HepG2 (cell line): ENCODE measurements at regions not wholly inside any gene's neighbourhood (a gene's known extent, or its start where the extent isn't known, plus 50 kb on each side); places are given as distances from the start of the nearest gene placed in this dataset.

Experiments
- ATAC-seq: fragments of 200-7000 bp; cut with Tn5 transposase; 3 replicates; pipeline ENCODE4 v1.9.1; 2020; ENCODE audit warnings: mild to moderate bottlenecking, moderate library complexity
- BruUV-seq: library from RNA; stranded (reverse); fragments of 400-500 nt; replicated peaks from 2 replicates; lab custom pipeline; 2021; lab: Mats Ljungman, UMichigan
- CTCF ChIA-PET: fragments of 300-600 bp; formaldehyde crosslinking; extraction: SDS; loops from one replicate; lab custom pipeline; 2021; ENCODE audit warnings: low total read pairs, inconsistent platforms, low intra/inter-chr PET ratio; lab: Yijun Ruan, JAX
- POLR2A ChIA-PET: fragments of 350-600 bp; sonication (Branson Sonifier 250); formaldehyde crosslinking; loops from one replicate; lab custom pipeline; 2020; ENCODE audit warnings: antibody characterized with exemption, inconsistent platforms; lab: Yijun Ruan, JAX
- DNase-seq: peaks from one replicate; pipeline ENCODE4 v3.0.0-alpha.2; 2015; ENCODE audit warnings: low spot score
- FAIRE-seq: peaks from 3 replicates; lab custom pipeline; 2011; peaks lifted over from hg19 to GRCh38; lab: Jason Lieb, UNC
- H2AFZ ChIP-seq: one replicate; pipeline ENCODE4 v1.6.1; 2011; ENCODE audit warnings: low read length, inconsistent platforms
- H3K27ac ChIP-seq: fragments of 300-600 bp; 3 replicates; pipeline ENCODE4 v1.8.0; 2011; ENCODE audit warnings: mixed run types, mild to moderate bottlenecking, mixed read lengths, low read length, inconsistent platforms; ENCODE audit not compliant: insufficient read depth; ENCODE audit errors: extremely low read length
- H3K27me3 ChIP-seq, 2 experiments: fragments of 200-600 bp in 1 of 2; 2 replicates in 1 of 2; 3 replicates in 1 of 2; pipeline versions ENCODE4 v1.6.0 to v1.8.0; 2011; ENCODE audit warnings: low read length in 2 of 2, mild to moderate bottlenecking in 2 of 2, moderate library complexity in 2 of 2, inconsistent platforms in 1 of 2; ENCODE audit not compliant: insufficient read depth in 2 of 2, control insufficient read depth in 1 of 2
- H3K36me3 ChIP-seq, 2 experiments: fragments of 200-600 bp in 1 of 2; replicated peaks in 1 of 2; 2 replicates in 1 of 2; 3 replicates in 1 of 2; pipeline versions ENCODE4 v1.5.1 to v1.8.0; 2011; ENCODE audit warnings: low read length in 2 of 2, inconsistent platforms in 1 of 2; ENCODE audit not compliant: insufficient read depth in 2 of 2, control insufficient read depth in 1 of 2
- H3K4me1 ChIP-seq: 2 replicates; pipeline ENCODE4 v1.5.1; 2012; ENCODE audit warnings: low read length, inconsistent platforms; ENCODE audit not compliant: insufficient read depth
- H3K4me2 ChIP-seq: 2 replicates; pipeline ENCODE4 v1.6.0; 2011; ENCODE audit warnings: low read depth, low read length, inconsistent platforms
- H3K4me3 ChIP-seq, 3 experiments: fragments of 200-600 bp in 1 of 3; sonication (generic), shearing (Covaris generic) in 1 of 3; replicated peaks in 1 of 3; 2 replicates each; pipeline ENCODE4 v1.5.1; 2011 to 2016; ENCODE audit warnings: low read length in 3 of 3, inconsistent platforms in 2 of 3, low read depth in 2 of 3, mild to moderate bottlenecking in 2 of 3, control low read depth in 1 of 3, mixed read lengths in 1 of 3; ENCODE audit not compliant: insufficient read depth in 1 of 3
- H3K79me2 ChIP-seq: one replicate; pipeline ENCODE4 v1.6.1; 2011; ENCODE audit warnings: low read length, inconsistent platforms; ENCODE audit not compliant: insufficient read depth
- H3K9ac ChIP-seq: 2 replicates; pipeline ENCODE4 v1.6.0; 2011; ENCODE audit warnings: mild to moderate bottlenecking, low read depth, low read length, inconsistent platforms; ENCODE audit not compliant: insufficient read depth
- H3K9me3 ChIP-seq: 2 replicates; pipeline ENCODE4 v1.5.1; 2012; ENCODE audit warnings: mild to moderate bottlenecking, low read length
- H4K20me1 ChIP-seq: 2 replicates; pipeline ENCODE4 v1.6.0; 2011; ENCODE audit warnings: inconsistent platforms, mild to moderate bottlenecking, low read length, moderate library complexity; ENCODE audit not compliant: insufficient read depth
- GMEB1 ChIP-seq: sonication (generic); formaldehyde crosslinking; IDR thresholded peaks from 2 replicates; pipeline ENCODE4 v1.5.1; 2020; ENCODE audit warnings: missing genetic modification reagents, mild to moderate bottlenecking, borderline replicate concordance
- GTF2F1 ChIP-seq: fragments of 150-350 bp; IDR thresholded peaks from 2 replicates; pipeline ENCODE4 v1.6.1; 2014; ENCODE audit warnings: low read length
- HIC2 ChIP-seq: sonication (generic); formaldehyde crosslinking; IDR thresholded peaks from 2 replicates; pipeline ENCODE4 v1.9.0; 2022; ENCODE audit warnings: low read depth, missing genetic modification reagents
- JDP2 ChIP-seq: sonication (generic); formaldehyde crosslinking; IDR thresholded peaks from 2 replicates; pipeline ENCODE4 v1.8.1; 2022; ENCODE audit warnings: missing genetic modification reagents, borderline replicate concordance
- KLF9 ChIP-seq: IDR thresholded peaks from 2 replicates; pipeline ENCODE4 v1.6.1; 2016; ENCODE audit warnings: low read depth
- REL ChIP-seq: sonication (generic); formaldehyde crosslinking; conservative IDR thresholded peaks from 2 replicates; pipeline ENCODE4 v1.8.0; 2022; ENCODE audit warnings: mild to moderate bottlenecking, missing genetic modification reagents, moderate library complexity
- SETDB1 ChIP-seq: sonication (generic); formaldehyde crosslinking; IDR thresholded peaks from 2 replicates; pipeline ENCODE4 v1.5.1; 2020; ENCODE audit warnings: missing genetic modification reagents, mild to moderate bottlenecking, borderline replicate concordance
- ZFYVE20 ChIP-seq: sonication (generic); formaldehyde crosslinking; IDR thresholded peaks from 2 replicates; pipeline ENCODE4 v1.8.0; 2023; ENCODE audit warnings: low read depth, mild to moderate bottlenecking, moderate library complexity, missing genetic modification reagents, borderline replicate concordance
- ZMYM2 ChIP-seq: sonication (generic); formaldehyde crosslinking; IDR thresholded peaks from 2 replicates; pipeline ENCODE4 v1.8.0; 2022; ENCODE audit warnings: mild to moderate bottlenecking, missing genetic modification reagents
- ZNF670 ChIP-seq: sonication (generic); formaldehyde crosslinking; IDR thresholded peaks from 2 replicates; pipeline ENCODE4 v1.8.0; 2022; ENCODE audit warnings: mild to moderate bottlenecking, missing genetic modification reagents, borderline replicate concordance
- WGBS: methylation state at CpG from one replicate; pipeline ENCODE4 v1.1.6; 2017; ENCODE audit warnings: low lambda C conversion rate; 5-methylcytosine and 5-hydroxymethylcytosine counted together
- in situ Hi-C: cut with HindIII; loops from 2 replicates; pipeline ENCODE4 v1.10.0; 2017; ENCODE audit warnings: low pct_unique_long_range_greater_than_20kb; ENCODE audit not compliant: extremely low pct_ligation_motif_present
- intact Hi-C: fragments of 100-400 bp; cut with micrococcal nuclease; formaldehyde crosslinking; loops from one replicate; pipeline ENCODE4 v1.10.0; 2022; ENCODE audit not compliant: unreplicated experiment
- TF ChIP-seq, protein P1 (sequence below): sonication (generic); formaldehyde crosslinking; IDR thresholded peaks from 2 replicates; pipeline ENCODE4 v1.5.1; 2020; ENCODE audit warnings: missing genetic modification reagents, mild to moderate bottlenecking, borderline replicate concordance

- Histone ChIP-seq H3K27ac (no peak overlapping the region), H3K36me3 (no peaks in the 10 kb centered on the region), H3K79me2 (no peaks in the 10 kb centered on the region), H3K4me2 (no peak overlapping the region), H3K9ac (no peak overlapping the region), H2AFZ (no peak overlapping the region), H3K4me1 (peaks cover 33% of the 10 kb centered on the region), H4K20me1 (no peaks in the 10 kb centered on the region), H3K4me3 (no peak overlapping the region), H3K27me3 (no peaks in the 10 kb centered on the region), H3K9me3 (peaks cover 25% of the 10 kb centered on the region)
- TF ChIP-seq ZMYM2 (CRISPR knock-in tag) (no peak), HIC2 (CRISPR knock-in tag) (no peak), ZNF670 (no peak), REL (no peak), JDP2 (CRISPR knock-in tag) (no peak), KLF9 (CRISPR knock-in tag) (no peak), ZFYVE20 (CRISPR knock-in tag) (no peak), SETDB1 (CRISPR knock-in tag) (no peak), GMEB1 (CRISPR knock-in tag) (no peak), GTF2F1 (no peak)
- TF ChIP-seq, protein P1, sequence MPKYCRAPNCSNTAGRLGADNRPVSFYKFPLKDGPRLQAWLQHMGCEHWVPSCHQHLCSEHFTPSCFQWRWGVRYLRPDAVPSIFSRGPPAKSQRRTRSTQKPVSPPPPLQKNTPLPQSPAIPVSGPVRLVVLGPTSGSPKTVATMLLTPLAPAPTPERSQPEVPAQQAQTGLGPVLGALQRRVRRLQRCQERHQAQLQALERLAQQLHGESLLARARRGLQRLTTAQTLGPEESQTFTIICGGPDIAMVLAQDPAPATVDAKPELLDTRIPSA: no peak
- intact Hi-C loops: no loop called here
- ATAC-seq (no peak), DNase-seq (no peak), FAIRE-seq (no peak)
- ChIA-PET POLR2A (no interaction called here), CTCF (no interaction called here)
- WGBS: 96% methylated on average over 3 of the region's 3 CpGs
- BruUV-seq: no TSS peak
- in situ Hi-C loops: no loop called here
These were observed 121.1 kb downstream of the CXCL12 start for GRCh38 chr10:44263771-44264170.
